Stromal cell of bone marrow (primary cell): ENCODE measurements at regions not wholly inside any gene's neighbourhood (a gene's known extent, or its start where the extent isn't known, plus 50 kb on each side); places are given as distances from the start of the nearest gene placed in this dataset.
"Not testable (repeated sequence)": the region's sequence is repeated elsewhere in the genome, so short reads cannot be mapped to it uniquely, and the experiment has no call there.

Experiments used
- DNase-seq: peaks from one replicate; pipeline ENCODE4 v3.0.0-alpha.2; 2012; ENCODE audit warnings: low read depth

DNA sequence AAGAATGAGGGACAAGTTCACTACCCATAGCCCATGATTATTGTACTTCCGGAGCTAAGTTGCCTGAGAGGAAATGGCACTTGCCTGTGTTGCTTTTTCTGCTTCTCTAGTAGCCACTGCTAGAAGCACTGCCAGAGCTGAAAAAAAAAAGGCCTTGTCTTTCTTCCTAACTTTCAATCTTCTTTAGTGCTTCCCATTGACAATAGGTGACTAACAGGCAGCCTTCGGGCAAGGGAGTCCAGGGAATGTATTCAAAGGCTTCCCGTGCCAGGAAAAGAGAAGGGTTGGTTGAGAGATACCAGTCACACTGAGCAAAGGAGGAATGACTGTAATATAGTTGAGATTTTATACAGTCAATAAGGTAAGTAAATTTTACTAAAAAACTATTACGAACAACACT, 242.0 kb downstream of the CALCRL start:
- DNase-seq: no peak

DNA sequence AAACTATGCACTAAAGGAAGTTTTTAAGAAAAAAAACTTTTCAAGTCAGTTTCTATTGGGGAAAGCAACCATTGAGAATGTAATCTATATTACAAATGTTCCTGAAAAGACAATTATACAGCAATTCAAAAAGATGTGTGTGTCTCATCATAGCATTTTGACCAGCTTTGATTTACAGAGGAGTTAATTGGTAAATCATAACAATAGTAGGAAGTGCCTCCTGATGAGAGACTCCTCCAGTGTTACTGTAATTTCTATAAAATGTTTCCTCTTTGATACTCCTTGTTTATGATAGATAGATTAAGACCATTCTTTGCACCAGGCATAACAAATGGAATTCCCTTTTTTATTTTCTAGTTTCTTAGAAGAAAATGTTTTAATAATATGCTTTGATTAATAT, 249.9 kb downstream of the CALCRL start:
- no peak for DNase-seq

DNA sequence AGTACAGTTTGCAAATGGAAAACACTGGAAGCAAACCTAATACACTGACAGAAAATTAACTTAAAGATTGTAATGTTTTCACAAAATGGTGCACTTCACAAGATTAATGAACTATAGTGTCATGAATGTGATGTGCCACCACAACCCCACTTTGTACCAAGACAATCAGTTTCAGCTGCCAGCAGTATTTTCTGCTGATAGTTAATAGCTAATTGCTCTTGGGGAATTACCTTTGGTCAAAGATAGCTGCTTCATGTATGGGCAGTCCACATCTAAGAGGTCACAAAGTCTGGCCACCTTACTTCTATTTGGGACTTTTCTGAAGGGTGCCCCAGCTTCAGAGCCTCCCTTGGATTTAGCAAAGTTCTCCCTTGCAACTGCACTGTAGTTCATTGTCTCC, 254.0 kb downstream of the CALCRL start:
- no peak for DNase-seq

DNA sequence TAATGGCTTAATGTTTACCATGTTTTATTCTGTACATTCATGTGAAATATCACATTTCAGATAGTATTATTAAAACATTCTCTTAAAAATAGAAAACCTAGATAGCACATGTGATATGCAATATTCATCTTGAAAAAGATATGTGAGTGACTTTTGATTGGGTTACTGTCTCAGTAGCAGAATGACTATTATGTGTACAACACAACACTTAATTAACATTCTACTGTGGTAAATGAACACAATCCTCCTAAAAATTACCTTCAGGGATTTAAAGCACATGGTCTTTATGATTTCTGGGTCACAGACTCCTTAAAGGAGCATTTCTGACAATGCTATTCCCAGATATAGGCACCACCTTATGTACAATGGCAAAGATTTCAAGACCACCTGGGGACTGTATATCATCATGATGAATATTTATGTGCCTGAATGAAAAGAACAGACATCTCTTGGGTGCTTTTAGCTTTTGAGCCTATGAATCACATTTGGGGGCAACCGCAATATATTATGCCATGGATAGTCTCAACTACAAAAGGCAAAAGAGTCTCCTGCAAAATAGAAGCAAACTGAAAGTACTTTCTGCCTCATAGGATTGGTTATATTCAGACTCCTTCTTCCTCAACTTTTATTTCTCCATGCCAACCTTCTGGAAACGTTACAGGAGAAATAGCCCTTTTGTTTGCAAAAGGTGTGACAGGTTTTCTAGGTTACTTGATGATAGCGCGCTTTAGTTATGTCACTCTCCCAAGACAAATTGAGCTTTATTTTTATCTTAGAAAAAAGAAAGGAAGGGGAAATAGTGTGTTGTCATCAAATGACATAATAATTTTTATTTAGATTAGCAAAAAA, 259.0 kb downstream of the CALCRL start:
- no peak for DNase-seq

DNA sequence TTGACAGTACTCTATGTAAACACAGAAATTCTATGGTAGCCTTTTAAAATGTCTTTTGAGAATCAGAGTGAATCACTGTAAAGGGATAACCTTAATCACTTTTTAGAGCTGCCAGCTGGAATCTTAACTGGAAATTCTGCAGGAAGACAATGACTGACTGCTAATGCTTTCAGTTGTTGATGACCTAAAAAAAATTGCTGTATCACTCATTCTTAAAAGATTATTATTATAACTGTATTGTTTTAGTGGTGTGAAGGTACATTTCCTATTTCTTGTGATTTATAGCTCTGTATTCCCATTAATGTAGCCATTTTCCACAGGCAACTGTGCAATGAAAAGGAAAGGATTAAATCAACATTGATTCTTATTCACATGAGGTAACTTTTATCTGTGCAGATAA, 260.5 kb downstream of the CALCRL start:
- DNase-seq: no peak

- DNase-seq: no peak
Measured at GRCh38 chr2:187180529-187180928, 267.5 kb downstream of the CALCRL start.

- not testable (repeated sequence) for DNase-seq
Measured at GRCh38 chr2:187178876-187179275, 269.2 kb downstream of the CALCRL start.

DNA sequence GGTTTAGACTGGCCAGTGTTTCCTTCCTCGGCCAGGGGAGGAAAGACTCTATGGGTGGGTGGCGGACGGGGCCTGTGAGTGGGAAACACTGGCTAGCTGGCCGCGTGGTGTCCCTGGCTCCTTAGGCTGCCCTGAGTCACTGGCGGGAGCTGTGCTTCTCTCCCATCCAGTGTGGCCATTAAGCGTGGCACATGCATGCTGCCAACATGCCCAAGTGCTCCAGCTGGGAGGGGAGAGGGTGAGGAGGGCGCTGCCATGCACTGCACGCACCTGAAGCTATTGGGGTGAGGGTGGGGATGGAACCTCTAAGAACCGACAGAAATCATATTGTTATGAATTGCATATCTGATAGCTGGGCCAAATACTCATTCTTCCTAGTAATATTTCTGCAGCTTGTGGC, 270.8 kb downstream of the CALCRL start:
- DNase-seq: no peak

DNA sequence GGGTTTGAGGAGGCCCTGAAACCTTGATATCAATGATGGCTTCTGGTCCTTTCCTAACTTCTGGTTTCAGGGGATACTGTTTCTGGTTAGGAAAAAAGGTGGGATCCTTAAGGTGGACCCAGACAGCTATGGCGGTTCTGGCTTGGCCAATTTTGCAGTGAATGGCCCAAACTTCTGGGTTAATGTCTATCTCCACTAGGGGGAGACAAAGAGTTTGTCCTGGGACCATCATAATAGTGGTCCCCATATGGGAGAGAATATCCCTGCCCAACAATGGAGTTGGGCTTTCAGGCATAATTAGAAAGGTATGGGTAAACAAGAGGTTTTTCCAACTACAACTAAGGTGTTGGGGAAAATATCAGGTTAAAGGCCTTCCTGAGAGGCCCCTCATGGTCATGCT, 273.5 kb downstream of the CALCRL start:
- no peak for DNase-seq

DNA sequence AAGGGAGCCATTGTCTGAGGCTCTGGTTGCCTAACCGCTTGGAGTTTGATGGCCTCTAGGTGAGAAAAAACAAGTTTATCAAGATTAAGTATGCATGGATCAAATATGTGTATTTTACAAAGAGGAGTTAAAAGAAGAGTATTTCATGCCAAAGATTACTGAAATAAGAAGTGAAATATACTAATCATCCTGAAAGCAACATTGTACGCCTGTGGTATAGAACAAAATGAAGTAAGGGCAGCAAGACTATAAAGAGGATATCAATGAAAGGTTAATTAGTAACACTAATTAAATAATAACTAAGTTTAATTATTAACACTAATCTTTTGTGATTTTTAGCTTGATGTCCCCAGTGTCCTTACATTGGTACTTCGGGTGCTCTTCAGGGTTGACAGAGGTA, 276.7 kb downstream of the CALCRL start:
- no peak for DNase-seq

DNA sequence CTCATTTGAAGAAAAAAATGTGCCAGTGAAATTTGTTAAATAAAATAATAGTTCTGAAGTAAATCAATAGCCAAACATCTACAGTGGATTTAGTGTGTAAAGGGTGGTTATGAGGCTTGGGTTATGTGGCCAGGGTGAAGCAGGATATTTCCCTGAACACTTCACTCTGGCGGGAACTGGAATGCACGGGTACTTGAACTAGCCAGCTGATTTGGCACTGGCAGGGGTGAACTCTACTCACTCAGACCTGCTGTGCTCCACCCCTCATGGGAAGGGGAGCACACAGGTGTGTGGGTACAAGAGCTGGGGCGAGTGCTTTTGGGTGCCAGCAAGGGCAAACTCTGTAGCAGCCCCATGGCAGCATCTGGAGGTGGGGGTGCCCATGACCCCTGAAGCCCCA, 278.2 kb downstream of the CALCRL start:
- DNase-seq: no peak

DNA sequence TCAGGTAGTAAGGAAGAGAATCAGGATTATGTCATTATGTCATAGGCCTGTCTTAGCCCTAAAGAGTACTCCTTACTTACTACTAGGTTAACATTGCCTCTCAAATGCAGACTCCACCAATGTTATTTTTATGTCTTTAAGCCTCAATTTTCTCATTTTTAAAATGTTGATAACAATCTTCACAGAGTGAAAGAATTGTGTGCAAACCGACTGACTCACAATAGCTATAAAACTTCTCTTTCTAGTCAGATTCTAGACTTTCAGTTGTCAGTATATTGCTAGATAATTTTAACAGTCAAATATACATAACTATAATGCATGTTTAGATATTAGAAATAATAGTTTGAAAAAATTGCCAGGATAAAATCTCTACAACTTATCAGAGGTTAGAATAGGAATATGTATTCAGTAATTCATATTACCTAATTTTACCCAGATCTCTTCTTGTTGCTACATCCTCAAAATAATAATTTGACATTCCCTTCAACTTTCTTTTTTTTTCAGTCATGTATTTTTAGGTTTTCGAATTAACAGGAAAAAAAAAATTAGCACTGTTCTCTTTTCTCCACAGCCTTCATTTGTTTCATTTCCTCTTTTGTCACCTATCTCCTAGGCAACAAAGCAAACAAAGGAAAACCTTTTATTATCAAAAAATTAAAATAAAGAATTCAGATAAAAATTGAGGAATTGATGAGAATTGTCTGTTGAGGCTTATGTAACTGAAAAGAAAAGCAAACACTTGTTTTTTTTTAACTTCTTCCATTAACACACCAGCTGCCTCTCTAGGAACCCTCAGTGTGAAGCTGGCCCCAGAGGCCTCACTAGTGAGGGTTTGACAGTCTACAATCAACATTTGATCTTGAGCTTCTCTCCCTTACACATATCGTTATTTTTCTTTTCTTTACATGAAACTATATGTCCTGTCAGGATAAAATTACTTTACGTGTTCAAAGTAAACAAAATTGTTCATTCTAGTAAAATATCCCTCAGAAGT, 279.0 kb downstream of the CALCRL start:
- no peak for DNase-seq

DNA sequence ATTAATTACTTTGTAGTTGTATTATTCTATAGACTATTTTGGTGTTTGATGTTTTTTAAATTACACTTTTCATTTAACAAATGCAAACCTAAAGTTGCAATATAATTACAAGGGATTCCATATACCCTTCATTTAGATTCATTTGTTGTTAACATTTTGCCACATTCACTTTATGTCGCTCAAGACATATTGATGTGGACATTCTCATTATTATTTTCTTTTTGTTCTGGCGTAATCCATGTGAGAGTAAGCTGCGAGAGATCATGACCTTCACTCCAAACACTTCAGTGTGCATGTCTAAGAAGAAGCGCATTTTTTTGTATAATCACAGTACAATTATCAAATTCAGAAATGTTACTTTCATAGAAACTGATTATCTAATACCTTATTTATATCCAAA, 280.6 kb downstream of the CALCRL start:
- no peak for DNase-seq

DNA sequence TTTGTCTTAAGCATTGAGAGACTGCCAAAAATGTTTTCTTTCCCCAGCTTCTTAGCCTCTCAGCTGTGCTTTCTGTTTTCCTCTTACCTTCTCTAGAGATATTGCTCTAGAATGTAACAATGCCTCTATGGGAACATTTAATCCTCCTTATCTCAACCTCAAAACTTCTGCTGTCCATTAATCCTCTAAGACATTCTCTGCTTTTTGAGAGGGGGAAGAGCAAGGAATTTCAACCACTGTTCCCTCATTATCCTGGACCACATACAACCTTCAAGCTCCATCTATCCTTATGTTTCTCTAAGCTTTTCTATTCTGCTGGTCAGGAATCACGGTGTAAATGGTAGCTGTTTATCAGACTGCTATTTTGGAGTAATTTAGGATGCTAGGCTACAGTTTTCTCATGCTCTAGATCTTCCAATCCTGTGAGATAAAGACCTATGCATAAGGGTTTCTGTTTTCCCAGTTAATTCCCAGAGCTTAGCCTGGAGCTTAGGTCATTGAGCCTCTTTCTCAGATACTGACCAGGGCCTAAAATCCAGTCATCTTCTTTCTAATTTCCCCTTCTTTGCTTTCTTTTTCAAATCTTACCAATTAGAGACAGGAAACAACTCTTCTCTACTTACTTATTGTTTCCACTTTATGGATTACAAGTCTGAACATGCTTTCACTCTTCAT, 282.0 kb downstream of the CALCRL start:
- no peak for DNase-seq

DNA sequence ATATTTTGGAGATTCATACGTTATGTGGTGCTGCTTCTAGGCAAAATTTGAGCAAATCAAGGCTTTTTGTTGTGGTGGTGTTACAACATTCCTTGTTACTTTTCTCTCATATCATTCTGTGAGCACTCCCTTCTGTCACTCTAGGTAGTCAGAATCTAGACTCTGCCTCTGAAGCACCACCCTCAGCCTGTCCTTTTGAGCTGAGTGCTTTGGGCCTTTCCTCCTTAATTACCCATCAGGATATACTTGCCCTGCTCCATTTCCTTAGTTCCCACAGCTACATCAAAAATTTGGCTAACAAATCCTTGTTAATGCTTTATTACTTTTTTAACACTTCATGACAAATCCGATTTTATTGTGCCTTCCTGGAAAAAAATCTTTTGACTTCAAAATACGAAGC, 289.6 kb downstream of the CALCRL start:
- DNase-seq: no peak

DNA sequence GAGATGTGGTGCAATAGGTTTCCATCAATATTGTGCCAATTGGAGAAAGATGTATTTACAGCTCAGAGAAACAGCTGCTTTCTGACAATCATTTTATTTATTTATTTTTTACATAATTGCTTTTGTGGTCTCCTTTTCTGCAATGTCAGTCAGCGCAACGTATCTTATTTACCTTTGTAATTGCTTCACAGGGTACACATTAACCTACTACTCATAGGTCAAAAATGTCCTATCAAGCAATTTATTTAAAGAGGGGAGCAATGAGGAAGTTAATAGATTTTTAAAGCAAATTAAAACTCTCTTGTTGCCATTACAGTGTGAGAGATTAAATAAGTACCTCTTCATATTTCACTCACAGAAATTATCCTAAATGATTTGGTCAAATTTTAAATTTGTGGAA, 291.0 kb downstream of the CALCRL start:
- no peak for DNase-seq

GRCh38 chr2:187155476-187155875, 292.6 kb downstream of the CALCRL start:
- DNase-seq: no peak

GRCh38 chr2:187150670-187151069, 297.4 kb downstream of the CALCRL start:
- DNase-seq: no peak

DNA sequence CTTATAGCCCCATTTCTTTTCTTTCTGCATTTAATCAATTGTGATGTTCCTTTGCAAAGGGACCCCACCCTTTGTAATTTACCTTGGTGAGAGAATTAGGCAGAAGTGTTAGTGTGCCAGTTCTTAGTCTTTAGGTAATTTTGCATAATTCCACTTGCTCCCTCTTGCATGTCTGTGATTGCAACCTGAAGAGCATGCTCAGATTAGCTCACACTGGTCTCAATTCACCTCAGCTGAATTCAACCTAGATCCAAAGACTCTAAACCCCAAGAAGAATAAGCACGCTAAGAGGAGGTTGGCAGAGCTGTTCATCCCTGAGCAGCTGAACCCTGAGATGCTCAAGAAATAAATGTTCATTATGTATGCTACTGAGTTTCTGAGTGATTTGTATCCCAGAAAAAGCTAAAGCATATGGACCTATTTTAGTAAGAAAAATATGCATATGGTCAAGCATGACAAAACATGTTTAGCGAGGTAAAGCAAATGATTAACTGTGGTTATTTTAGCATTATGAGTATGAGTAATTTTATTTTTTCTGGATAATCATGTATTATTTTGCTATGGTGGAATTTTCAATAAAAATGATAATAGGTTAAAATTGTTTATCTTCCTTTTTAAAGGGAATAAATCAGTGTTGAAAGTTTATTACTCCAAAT, 299.2 kb upstream of the ZSWIM2 start:
- DNase-seq: no peak

GRCh38 chr2:187143537-187143936, 294.6 kb upstream of the ZSWIM2 start:
- DNase-seq: no peak

- no peak for DNase-seq
Measured at GRCh38 chr2:187139469-187139868, 290.5 kb upstream of the ZSWIM2 start.

DNA sequence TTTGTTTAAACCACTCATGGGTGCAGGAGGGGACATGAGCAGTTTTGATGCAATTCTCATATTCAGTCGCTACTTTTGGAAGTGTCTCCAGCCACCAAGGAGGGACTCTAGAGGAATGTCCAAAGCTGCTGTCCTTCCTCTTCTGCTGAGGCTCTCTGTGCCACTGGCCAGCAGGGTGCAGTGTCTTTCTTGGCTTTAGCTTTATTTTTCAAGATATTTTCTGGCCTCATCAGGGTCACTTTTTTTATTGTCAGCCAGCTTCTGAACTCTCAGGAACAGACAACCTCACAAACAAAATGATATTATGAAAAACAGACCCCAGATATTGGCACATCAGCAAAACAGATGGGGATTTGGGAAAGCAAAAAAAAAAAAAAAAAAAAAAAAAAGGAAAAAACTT, 289.3 kb upstream of the ZSWIM2 start:
- peak; percentile 17 for DNase-seq
